Peyer's patch (tissue), 4 donors: ENCODE measurements at regions not wholly inside any gene's neighbourhood (a gene's known extent, or its start where the extent isn't known, plus 50 kb on each side); places are given as distances from the start of the nearest gene placed in this dataset.

Experiments used
- POLR2A ChIP-seq, 2 donors: fragments of 450-650 bp; IDR thresholded peaks; one replicate each; pipeline ENCODE4 v1.5.1; 2017; ENCODE audit warnings: antibody characterized with exemption in 2 of 2, mild to moderate bottlenecking in 2 of 2, moderate library complexity in 2 of 2
- TF ChIP-seq, protein P1 (sequence below), 6 experiments: fragments of 450-650 bp in 4 of 6; fragments of 200-600 bp in 2 of 6; sonication (generic) in 1 of 6; IDR thresholded peaks; one replicate each; pipeline ENCODE4 v1.5.1; 2017 to 2019; ENCODE audit warnings: antibody characterized with exemption in 6 of 6, mild to moderate bottlenecking in 3 of 6, moderate library complexity in 1 of 6

DNA sequence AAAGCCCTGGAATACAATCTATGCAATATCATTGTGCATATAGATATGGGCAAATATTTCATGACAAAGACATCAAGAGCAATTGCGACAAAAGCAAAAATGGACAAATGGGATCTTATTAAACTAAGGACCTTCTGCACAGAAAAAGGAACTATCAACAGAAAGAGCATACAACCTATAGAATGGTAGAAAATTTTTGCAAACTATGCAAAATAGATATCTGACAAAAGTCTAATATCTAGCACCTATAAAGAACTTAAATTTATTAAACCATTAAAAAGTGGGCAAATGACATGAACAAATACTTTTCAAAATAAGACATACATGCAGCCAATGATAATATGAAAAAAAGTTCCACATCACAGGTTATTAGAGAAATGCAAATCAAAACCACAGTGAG, 312.9 kb downstream of the GLUD2 start:
- TF ChIP-seq POLR2A (IDR thresholded peaks at IDR 0.05), result no peak
- TF ChIP-seq, protein P1, sequence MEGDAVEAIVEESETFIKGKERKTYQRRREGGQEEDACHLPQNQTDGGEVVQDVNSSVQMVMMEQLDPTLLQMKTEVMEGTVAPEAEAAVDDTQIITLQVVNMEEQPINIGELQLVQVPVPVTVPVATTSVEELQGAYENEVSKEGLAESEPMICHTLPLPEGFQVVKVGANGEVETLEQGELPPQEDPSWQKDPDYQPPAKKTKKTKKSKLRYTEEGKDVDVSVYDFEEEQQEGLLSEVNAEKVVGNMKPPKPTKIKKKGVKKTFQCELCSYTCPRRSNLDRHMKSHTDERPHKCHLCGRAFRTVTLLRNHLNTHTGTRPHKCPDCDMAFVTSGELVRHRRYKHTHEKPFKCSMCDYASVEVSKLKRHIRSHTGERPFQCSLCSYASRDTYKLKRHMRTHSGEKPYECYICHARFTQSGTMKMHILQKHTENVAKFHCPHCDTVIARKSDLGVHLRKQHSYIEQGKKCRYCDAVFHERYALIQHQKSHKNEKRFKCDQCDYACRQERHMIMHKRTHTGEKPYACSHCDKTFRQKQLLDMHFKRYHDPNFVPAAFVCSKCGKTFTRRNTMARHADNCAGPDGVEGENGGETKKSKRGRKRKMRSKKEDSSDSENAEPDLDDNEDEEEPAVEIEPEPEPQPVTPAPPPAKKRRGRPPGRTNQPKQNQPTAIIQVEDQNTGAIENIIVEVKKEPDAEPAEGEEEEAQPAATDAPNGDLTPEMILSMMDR (IDR thresholded peaks at IDR 0.05), result no peak
